ENCODE measurements at regions not wholly inside any gene's neighbourhood (a gene's known extent, or its start where the extent isn't known, plus 50 kb on each side); places are given as distances from the start of the nearest gene placed in this dataset.
"Not testable (repeated sequence)": the region's sequence is repeated elsewhere in the genome, so short reads cannot be mapped to it uniquely, and the experiment has no call there.

GRCh38 chr5:87718224-87718925, 305.6 kb upstream of the CCNH start:
- not testable (repeated sequence) for TF ChIP-seq CTCF (conservative IDR thresholded peaks at IDR 0.05 in 1 of 2, IDR thresholded peaks at IDR 0.05 in 1 of 2; ENCODE audit: extremely low read depth in 1 of 2, insufficient read depth in 1 of 2, low read depth in 1 of 2, low read length in 2 of 2); EZH2 (IDR thresholded peaks at IDR 0.05; ENCODE audit: borderline replicate concordance, low read length)
